Bronchial epithelial cell (primary cell): ENCODE measurements at regions not wholly inside any gene's neighbourhood (a gene's known extent, or its start where the extent isn't known, plus 50 kb on each side); places are given as distances from the start of the nearest gene placed in this dataset.

Source experiments
- DNase-seq: peaks from one replicate; pipeline ENCODE4 v3.0.0-alpha.2; 2010; ENCODE audit warnings: low read depth
- FAIRE-seq: peaks from 2 replicates; lab custom pipeline; 2011; peaks lifted over from hg19 to GRCh38; lab: Jason Lieb, UNC
- H3K27me3 ChIP-seq: 2 replicates; pipeline ENCODE4 v1.5.1; 2011; ENCODE audit warnings: low read length; ENCODE audit not compliant: control insufficient read depth, insufficient read depth
- H3K36me3 ChIP-seq: 2 replicates; pipeline ENCODE4 v1.5.1; 2011; ENCODE audit warnings: low read length; ENCODE audit not compliant: control insufficient read depth, insufficient read depth
- H3K4me3 ChIP-seq: 2 replicates; pipeline ENCODE4 v1.5.1; 2011; ENCODE audit warnings: mild to moderate bottlenecking, low read depth, low read length, control low read depth
- TF ChIP-seq, protein P1 (sequence below): IDR thresholded peaks from 2 replicates; pipeline ENCODE4 v1.5.1; 2011; ENCODE audit warnings: mild to moderate bottlenecking, moderate library complexity, low read length, control low read depth, inconsistent platforms; ENCODE audit not compliant: insufficient read depth, severe bottlenecking

DNA sequence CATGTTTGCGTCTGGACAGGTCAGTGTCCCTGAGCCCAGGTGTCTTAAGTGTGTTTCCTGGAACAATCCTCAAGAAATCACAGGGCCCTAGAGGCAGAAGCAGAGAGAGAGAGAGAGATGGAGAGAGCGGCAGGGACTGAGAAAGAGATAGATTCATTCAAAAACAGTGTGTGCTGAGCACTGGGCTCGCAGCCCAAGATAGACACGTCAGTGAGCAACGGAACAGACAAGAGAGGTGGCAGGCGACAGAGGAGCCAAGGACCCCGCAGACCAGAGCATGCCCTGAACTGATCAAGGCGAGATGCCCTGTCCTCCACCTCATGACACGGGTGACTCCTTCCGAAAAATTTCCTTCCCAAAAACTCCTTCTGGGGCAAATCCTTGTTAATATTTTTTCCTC is 362.0 kb upstream of the SULF2 start:
- no peak overlapping the region for H3K4me3 ChIP-seq
- H3K36me3 ChIP-seq, result no peaks in the 10 kb centered on the region
- TF ChIP-seq, protein P1, sequence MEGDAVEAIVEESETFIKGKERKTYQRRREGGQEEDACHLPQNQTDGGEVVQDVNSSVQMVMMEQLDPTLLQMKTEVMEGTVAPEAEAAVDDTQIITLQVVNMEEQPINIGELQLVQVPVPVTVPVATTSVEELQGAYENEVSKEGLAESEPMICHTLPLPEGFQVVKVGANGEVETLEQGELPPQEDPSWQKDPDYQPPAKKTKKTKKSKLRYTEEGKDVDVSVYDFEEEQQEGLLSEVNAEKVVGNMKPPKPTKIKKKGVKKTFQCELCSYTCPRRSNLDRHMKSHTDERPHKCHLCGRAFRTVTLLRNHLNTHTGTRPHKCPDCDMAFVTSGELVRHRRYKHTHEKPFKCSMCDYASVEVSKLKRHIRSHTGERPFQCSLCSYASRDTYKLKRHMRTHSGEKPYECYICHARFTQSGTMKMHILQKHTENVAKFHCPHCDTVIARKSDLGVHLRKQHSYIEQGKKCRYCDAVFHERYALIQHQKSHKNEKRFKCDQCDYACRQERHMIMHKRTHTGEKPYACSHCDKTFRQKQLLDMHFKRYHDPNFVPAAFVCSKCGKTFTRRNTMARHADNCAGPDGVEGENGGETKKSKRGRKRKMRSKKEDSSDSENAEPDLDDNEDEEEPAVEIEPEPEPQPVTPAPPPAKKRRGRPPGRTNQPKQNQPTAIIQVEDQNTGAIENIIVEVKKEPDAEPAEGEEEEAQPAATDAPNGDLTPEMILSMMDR, result no peak
- H3K27me3 ChIP-seq, result no peaks in the 10 kb centered on the region
- FAIRE-seq (no peak), DNase-seq (no peak)

DNA sequence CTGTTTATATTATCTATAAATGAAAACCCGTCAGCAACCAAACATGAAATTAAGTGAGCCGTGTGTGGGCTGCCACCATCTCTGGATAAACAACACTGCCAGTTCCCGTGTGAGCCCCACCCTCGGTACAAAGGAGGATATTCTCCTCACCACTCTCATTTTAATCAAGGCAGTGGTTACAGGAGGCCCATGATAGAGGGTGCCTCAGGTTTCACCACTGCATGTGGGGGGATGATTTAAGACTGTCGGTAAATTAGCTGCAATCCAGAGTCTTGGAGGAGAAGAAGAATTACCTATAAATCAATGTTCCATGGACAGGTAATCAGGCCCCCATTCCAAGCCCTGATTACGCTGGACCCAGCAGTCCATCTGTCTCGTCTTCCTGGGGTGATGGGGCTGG is 361.6 kb upstream of the SULF2 start:
- TF ChIP-seq, protein P1, result no peak
- Histone ChIP-seq H3K27me3 (no peaks in the 10 kb centered on the region), H3K4me3 (no peak overlapping the region), H3K36me3 (no peaks in the 10 kb centered on the region)
- FAIRE-seq, result no peak
- no peak for DNase-seq

DNA sequence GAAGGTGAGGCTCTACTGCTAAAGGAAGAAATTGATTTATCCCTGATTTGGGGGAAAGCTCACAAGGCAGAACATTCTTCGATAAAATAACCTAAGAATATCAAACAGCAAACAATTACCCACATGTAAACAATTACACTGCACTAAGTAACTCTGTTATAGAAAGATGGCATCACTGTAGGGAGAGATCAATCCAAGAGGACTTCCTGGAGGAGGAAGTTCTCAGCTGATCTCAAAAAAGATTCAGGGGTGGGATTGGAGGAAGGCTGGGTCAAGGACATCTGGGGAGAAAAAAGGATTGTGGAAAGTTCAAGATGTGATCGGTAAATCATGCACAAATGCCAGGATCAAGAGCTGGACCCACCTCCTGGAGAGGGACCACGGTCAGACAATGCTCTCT is 361.0 kb upstream of the SULF2 start:
- no peaks in the 10 kb centered on the region for H3K27me3 ChIP-seq
- H3K4me3 ChIP-seq, result no peak overlapping the region
- no peaks in the 10 kb centered on the region for H3K36me3 ChIP-seq
- FAIRE-seq (no peak), DNase-seq (no peak)
- TF ChIP-seq, protein P1, result no peak

DNA sequence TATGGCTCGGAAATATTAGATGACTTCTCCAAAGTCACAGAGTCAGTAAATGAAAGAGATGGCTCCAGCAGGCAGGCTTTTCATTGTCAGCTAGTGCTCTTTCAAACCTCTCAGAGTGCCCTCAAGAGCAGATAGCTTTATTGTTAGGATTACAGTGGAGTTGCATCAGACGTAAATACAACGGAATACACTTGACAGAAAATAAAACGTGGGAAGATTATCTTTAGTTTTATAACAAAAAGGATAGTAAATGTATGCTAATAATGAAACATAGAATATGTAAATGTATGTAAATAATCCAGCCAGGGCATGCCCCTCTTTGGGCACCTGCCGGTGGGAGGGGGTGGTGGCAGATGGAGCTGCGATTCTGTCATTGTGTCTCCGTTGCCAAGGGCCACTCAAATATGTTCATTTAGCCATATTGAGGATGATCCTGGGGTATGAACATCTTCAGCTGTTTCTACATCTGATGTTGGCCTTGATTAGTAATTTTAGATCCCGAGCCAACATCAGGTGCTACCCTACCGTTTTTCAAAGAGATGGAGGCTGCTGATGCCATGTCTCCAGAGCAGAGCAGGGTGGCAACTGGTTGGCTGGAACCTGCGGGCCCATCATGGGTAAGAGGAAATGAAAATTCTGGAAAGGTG is 358.3 kb upstream of the SULF2 start:
- Histone ChIP-seq H3K27me3 (no peaks in the 10 kb centered on the region), H3K36me3 (no peaks in the 10 kb centered on the region), H3K4me3 (no peak overlapping the region)
- TF ChIP-seq, protein P1, result no peak
- FAIRE-seq, result no peak
- DNase-seq, result no peak

DNA sequence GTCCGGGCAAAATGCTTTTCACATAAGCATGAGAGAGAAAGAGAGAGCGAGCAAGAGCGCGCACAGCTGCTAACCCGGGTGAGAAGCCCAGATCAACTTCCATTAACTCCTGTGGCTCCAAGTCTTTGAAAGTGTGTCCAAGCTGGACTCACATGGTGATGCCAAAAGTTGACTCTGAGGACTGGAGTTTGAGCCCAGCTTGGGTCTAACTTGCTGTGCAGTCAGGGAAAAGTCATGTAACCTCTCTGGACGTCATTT is 357.2 kb upstream of the SULF2 start:
- H3K27me3 ChIP-seq, result no peaks in the 10 kb centered on the region
- peak; percentile 33 for DNase-seq
- H3K4me3 ChIP-seq, result no peak overlapping the region
- TF ChIP-seq, protein P1, result no peak
- no peaks in the 10 kb centered on the region for H3K36me3 ChIP-seq
- FAIRE-seq, result no peak

DNA sequence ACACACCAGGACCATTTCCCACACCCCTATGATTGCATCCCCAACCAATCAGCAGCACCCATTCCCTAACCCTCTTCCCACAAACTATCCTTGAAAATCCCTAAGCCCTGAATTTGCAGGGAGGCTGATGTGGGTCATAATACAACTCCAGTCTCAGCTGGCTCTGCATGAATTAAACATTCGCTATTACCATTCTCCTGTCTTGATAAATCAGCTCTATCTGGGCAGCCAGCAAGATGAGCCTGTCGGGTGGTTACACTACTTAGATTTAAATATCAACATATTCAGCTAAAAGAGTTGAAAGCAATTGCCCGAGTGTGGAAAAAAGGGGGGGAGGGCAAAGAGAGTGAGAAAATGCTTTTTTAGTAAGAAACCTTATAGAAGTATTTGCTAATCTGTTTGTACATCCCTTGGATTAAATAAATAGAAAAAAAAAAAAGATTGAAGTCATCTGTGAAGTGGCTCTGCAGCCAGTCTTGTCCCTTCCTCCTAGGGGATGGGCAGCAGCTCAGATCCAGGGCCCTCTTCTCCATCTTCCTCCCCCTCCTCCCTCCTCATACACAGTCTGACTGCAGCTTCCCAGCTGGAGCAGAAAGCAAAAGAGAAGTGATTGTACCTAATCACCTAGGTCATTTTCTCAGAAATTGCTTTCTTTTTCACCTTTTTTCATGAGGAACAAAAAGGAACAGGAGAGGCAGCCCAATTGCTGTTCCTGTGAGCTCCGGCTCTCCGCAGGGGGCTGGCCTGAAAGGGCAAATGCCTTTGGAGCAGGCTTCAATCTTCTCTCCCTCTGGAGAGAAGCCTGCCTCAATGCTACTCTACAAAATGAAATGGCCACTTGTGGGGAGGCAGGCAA is 356.6 kb upstream of the SULF2 start:
- Histone ChIP-seq H3K36me3 (no peaks in the 10 kb centered on the region), H3K4me3 (no peak overlapping the region), H3K27me3 (no peaks in the 10 kb centered on the region)
- TF ChIP-seq, protein P1, result no peak
- no peak for FAIRE-seq
- DNase-seq, result no peak
